SK-N-SH treated with all-trans-retinoic acid at 6 μM for 48 hours (cell line): ENCODE measurements at regions not wholly inside any gene's neighbourhood (a gene's known extent, or its start where the extent isn't known, plus 50 kb on each side); places are given as distances from the start of the nearest gene placed in this dataset.

Source experiments
- ATAC-seq: fragments of 200-7000 bp; cut with Tn5 transposase; 3 replicates; pipeline ENCODE4 v1.9.1; 2020; ENCODE audit warnings: mild to moderate bottlenecking, moderate library complexity
- ARNTL ChIP-seq: fragments of 450-650 bp; formaldehyde crosslinking; IDR thresholded peaks from 2 replicates; pipeline ENCODE4 v1.5.0; 2020; ENCODE audit warnings: low read depth, mild to moderate bottlenecking, moderate library complexity, borderline replicate concordance
- BACH2 ChIP-seq: fragments of 250-450 bp; sonication (Bioruptor Pico); IDR thresholded peaks from 2 replicates; pipeline ENCODE4 v1.9.0; 2021; ENCODE audit warnings: mild to moderate bottlenecking, borderline replicate concordance
- CSDC2 ChIP-seq: fragments of 250-450 bp; sonication (Bioruptor Pico); IDR thresholded peaks from 2 replicates; pipeline ENCODE4 v1.5.0; 2020; ENCODE audit warnings: mild to moderate bottlenecking, moderate library complexity
- PPARA ChIP-seq: fragments of 250-450 bp; sonication (Bioruptor Pico); IDR thresholded peaks from 2 replicates; pipeline ENCODE4 v1.5.0; 2020; ENCODE audit warnings: mild to moderate bottlenecking, borderline replicate concordance
- RARB ChIP-seq: fragments of 250-450 bp; sonication (Bioruptor Pico); IDR thresholded peaks from 2 replicates; pipeline ENCODE4 v1.8.0; 2021; ENCODE audit warnings: mild to moderate bottlenecking, moderate library complexity
- SNAI2 ChIP-seq: fragments of 250-450 bp; sonication (Bioruptor Pico); IDR thresholded peaks from 2 replicates; pipeline ENCODE4 v1.5.0; 2020; ENCODE audit warnings: mild to moderate bottlenecking, moderate library complexity
- TCF4 ChIP-seq: fragments of 250-450 bp; sonication (Bioruptor Pico); IDR thresholded peaks from 2 replicates; pipeline ENCODE4 v1.8.0; 2021; ENCODE audit warnings: mild to moderate bottlenecking, moderate library complexity, borderline replicate concordance
- TOX ChIP-seq: fragments of 250-450 bp; sonication (Bioruptor Pico); IDR thresholded peaks from 2 replicates; pipeline ENCODE4 v1.8.0; 2021; ENCODE audit warnings: mild to moderate bottlenecking, moderate library complexity, borderline replicate concordance
- ZC3H10 ChIP-seq: fragments of 250-450 bp; sonication (Bioruptor Pico); IDR thresholded peaks from 2 replicates; pipeline ENCODE4 v1.5.1; 2021; ENCODE audit warnings: mild to moderate bottlenecking, moderate library complexity
- ZFP3 ChIP-seq: fragments of 250-450 bp; sonication (Bioruptor Pico); IDR thresholded peaks from 2 replicates; pipeline ENCODE4 v1.5.0; 2020; ENCODE audit warnings: mild to moderate bottlenecking, moderate library complexity
- ZFP30 ChIP-seq: fragments of 450-650 bp; formaldehyde crosslinking; IDR thresholded peaks from 2 replicates; pipeline ENCODE4 v1.5.0; 2022; ENCODE audit warnings: mild to moderate bottlenecking, moderate library complexity
- ZNF70 ChIP-seq: fragments of 450-650 bp; formaldehyde crosslinking; IDR thresholded peaks from 2 replicates; pipeline ENCODE4 v1.5.0; 2020; ENCODE audit warnings: mild to moderate bottlenecking, moderate library complexity
- ZNF8 ChIP-seq: fragments of 450-650 bp; formaldehyde crosslinking; IDR thresholded peaks from 2 replicates; pipeline ENCODE4 v1.5.0; 2020; ENCODE audit warnings: mild to moderate bottlenecking, moderate library complexity
- TF ChIP-seq, protein P1 (sequence below): fragments of 250-450 bp; sonication (Bioruptor Pico); IDR thresholded peaks from 2 replicates; pipeline ENCODE4 v1.5.1; 2020; ENCODE audit warnings: low read depth, mild to moderate bottlenecking, moderate library complexity
- TF ChIP-seq, protein P2 (sequence below): fragments of 250-450 bp; sonication (Bioruptor Pico); IDR thresholded peaks from 2 replicates; pipeline ENCODE4 v1.8.0; 2021; ENCODE audit warnings: low read depth, mild to moderate bottlenecking, moderate library complexity, borderline replicate concordance
- TF ChIP-seq, protein P3 (sequence below): fragments of 250-450 bp; sonication (Bioruptor Pico); IDR thresholded peaks from 2 replicates; pipeline ENCODE4 v1.5.1; 2021; ENCODE audit warnings: mild to moderate bottlenecking, moderate library complexity
- TF ChIP-seq, protein P4 (sequence below): fragments of 250-450 bp; sonication (Bioruptor Pico); IDR thresholded peaks from 2 replicates; pipeline ENCODE4 v1.8.0; 2020; ENCODE audit warnings: mild to moderate bottlenecking, moderate library complexity, borderline replicate concordance

DNA sequence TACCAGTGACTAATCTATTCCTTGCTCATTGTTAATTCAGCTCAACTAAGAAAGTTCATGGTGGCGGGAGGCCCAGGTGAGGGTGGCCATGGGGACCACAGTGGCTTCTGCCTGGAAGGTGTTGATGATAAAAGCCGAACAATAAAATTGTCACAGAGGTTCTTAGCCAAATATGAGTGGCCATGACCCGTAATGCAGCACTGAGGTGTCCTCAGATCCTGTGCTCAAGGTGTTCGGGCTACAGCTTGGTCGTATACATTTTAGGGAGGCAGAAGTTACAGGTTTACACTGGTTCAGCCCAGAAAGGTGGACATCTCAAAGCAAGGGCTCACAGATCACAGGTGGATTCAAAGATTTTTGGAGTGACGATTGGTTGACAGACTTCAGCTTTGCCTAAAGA is 98.5 kb upstream of the SNTG2 start (continued):
- TF ChIP-seq, protein P1, sequence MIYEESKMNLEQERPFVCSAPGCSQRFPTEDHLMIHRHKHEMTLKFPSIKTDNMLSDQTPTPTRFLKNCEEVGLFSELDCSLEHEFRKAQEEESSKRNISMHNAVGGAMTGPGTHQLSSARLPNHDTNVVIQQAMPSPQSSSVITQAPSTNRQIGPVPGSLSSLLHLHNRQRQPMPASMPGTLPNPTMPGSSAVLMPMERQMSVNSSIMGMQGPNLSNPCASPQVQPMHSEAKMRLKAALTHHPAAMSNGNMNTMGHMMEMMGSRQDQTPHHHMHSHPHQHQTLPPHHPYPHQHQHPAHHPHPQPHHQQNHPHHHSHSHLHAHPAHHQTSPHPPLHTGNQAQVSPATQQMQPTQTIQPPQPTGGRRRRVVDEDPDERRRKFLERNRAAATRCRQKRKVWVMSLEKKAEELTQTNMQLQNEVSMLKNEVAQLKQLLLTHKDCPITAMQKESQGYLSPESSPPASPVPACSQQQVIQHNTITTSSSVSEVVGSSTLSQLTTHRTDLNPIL (CRISPR knock-in tag) = no peak
- TF ChIP-seq ZC3H10 (CRISPR knock-in tag) (no peak), SNAI2 (no peak), ARNTL (CRISPR knock-in tag) (no peak), ZFP3 (CRISPR knock-in tag) (no peak), TCF4 (CRISPR knock-in tag) (no peak), ZFP30 (CRISPR knock-in tag) (no peak), TOX (CRISPR knock-in tag) (no peak)
- TF ChIP-seq, protein P2, sequence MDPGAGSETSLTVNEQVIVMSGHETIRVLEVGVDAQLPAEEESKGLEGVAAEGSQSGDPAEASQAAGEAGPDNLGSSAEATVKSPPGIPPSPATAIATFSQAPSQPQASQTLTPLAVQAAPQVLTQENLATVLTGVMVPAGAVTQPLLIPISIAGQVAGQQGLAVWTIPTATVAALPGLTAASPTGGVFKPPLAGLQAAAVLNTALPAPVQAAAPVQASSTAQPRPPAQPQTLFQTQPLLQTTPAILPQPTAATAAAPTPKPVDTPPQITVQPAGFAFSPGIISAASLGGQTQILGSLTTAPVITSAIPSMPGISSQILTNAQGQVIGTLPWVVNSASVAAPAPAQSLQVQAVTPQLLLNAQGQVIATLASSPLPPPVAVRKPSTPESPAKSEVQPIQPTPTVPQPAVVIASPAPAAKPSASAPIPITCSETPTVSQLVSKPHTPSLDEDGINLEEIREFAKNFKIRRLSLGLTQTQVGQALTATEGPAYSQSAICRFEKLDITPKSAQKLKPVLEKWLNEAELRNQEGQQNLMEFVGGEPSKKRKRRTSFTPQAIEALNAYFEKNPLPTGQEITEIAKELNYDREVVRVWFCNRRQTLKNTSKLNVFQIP = no peak

DNA sequence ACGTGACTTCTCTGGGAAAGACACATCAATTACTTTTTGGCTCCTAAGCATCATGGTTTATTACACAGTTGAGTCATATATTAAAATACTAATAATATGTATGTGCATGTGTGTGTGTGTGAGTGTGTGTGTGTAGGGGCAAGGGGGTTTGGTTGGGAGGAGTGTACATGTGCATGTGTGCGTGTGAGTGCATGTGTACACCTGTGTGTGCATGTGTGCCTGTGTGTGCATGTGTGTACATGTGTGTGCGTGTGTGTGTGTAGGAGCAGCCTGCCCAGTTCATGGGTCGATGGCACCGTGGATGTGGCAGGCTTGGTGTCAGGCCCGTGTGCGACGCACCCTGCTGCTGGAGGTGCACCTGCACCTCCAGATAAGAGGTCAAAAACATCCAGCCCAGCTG is 99.0 kb upstream of the SNTG2 start:
- no peak for TF ChIP-seq ZNF70 (CRISPR knock-in tag)
- TF ChIP-seq, protein P3, sequence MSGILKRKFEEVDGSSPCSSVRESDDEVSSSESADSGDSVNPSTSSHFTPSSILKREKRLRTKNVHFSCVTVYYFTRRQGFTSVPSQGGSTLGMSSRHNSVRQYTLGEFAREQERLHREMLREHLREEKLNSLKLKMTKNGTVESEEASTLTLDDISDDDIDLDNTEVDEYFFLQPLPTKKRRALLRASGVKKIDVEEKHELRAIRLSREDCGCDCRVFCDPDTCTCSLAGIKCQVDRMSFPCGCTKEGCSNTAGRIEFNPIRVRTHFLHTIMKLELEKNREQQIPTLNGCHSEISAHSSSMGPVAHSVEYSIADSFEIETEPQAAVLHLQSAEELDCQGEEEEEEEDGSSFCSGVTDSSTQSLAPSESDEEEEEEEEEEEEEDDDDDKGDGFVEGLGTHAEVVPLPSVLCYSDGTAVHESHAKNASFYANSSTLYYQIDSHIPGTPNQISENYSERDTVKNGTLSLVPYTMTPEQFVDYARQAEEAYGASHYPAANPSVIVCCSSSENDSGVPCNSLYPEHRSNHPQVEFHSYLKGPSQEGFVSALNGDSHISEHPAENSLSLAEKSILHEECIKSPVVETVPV = no peak
- TF ChIP-seq, protein P4, sequence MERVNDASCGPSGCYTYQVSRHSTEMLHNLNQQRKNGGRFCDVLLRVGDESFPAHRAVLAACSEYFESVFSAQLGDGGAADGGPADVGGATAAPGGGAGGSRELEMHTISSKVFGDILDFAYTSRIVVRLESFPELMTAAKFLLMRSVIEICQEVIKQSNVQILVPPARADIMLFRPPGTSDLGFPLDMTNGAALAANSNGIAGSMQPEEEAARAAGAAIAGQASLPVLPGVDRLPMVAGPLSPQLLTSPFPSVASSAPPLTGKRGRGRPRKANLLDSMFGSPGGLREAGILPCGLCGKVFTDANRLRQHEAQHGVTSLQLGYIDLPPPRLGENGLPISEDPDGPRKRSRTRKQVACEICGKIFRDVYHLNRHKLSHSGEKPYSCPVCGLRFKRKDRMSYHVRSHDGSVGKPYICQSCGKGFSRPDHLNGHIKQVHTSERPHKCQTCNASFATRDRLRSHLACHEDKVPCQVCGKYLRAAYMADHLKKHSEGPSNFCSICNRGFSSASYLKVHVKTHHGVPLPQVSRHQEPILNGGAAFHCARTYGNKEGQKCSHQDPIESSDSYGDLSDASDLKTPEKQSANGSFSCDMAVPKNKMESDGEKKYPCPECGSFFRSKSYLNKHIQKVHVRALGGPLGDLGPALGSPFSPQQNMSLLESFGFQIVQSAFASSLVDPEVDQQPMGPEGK (CRISPR knock-in tag) = no peak
- TF ChIP-seq BACH2 (CRISPR knock-in tag) = no peak
- TF ChIP-seq, protein P1 (CRISPR knock-in tag) = no peak
- no peak for TF ChIP-seq ZNF8 (CRISPR knock-in tag)
- no peak for TF ChIP-seq ZFP3 (CRISPR knock-in tag)
- TF ChIP-seq PPARA (CRISPR knock-in tag) = no peak
- TF ChIP-seq, all 23 proteins: peak for 0
- ATAC-seq = no peak

DNA sequence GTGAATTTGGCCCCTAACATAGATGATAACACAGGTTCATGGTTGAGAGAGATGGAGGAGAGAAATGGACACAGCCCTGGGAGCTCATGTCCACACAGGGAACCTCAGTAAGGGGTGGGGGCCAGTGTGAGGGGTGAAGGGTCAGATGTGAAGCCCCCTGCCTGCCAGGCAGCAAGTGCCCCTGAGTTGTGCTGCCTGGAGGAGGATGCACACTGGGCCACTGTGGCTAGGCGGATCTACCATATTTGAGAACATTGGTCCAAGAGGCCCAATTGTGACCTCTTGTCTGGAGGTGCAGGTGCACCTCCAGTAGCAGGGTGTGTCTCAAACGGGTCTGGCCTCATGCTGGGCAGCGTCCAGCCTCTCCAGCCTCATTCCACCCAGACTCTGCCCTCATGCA is 99.6 kb upstream of the SNTG2 start:
- TF ChIP-seq TOX (CRISPR knock-in tag) = no peak
- no peak for TF ChIP-seq SNAI2
- TF ChIP-seq, protein P3 = no peak
- no peak for TF ChIP-seq ZNF70 (CRISPR knock-in tag)
- no peak for TF ChIP-seq RARB
- TF ChIP-seq CSDC2 (CRISPR knock-in tag) = no peak
- TF ChIP-seq, protein P4 (CRISPR knock-in tag) = no peak
- no peak for ATAC-seq
